C4-2B (cell line): ENCODE measurements at regions not wholly inside any gene's neighbourhood (a gene's known extent, or its start where the extent isn't known, plus 50 kb on each side); places are given as distances from the start of the nearest gene placed in this dataset.
"Not testable (repeated sequence)": the region's sequence is repeated elsewhere in the genome, so short reads cannot be mapped to it uniquely, and the experiment has no call there.

Experiments
- ZFX ChIP-seq: fragments of 450-650 bp; IDR thresholded peaks from 2 replicates; pipeline ENCODE4 v1.6.1; 2017
- TF ChIP-seq, protein P1 (sequence below): fragments of 450-650 bp; conservative IDR thresholded peaks from 2 replicates; pipeline ENCODE4 v1.5.1; 2017; ENCODE audit warnings: mild to moderate bottlenecking

DNA sequence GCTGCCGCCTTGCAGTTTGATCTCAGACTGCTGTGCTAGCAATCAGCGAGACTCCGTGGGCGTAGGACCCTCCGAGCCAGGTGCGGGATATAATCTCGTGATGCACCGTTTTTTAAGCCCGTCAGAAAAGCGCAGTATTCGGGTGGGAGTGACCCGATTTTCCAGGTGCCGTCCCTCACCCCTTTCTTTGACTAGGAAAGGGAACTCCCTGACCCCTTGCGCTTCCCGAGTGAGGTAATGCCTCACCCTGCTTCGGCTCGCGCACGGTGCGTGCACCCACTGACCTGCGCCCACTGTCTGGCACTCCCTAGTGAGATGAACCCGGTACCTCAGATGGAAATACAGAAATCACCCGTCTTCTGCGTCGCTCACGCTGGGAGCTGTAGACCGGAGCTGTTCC, 438.5 kb upstream of the CDH10 start:
- TF ChIP-seq, protein P1, sequence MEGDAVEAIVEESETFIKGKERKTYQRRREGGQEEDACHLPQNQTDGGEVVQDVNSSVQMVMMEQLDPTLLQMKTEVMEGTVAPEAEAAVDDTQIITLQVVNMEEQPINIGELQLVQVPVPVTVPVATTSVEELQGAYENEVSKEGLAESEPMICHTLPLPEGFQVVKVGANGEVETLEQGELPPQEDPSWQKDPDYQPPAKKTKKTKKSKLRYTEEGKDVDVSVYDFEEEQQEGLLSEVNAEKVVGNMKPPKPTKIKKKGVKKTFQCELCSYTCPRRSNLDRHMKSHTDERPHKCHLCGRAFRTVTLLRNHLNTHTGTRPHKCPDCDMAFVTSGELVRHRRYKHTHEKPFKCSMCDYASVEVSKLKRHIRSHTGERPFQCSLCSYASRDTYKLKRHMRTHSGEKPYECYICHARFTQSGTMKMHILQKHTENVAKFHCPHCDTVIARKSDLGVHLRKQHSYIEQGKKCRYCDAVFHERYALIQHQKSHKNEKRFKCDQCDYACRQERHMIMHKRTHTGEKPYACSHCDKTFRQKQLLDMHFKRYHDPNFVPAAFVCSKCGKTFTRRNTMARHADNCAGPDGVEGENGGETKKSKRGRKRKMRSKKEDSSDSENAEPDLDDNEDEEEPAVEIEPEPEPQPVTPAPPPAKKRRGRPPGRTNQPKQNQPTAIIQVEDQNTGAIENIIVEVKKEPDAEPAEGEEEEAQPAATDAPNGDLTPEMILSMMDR: not testable (repeated sequence)
- not testable (repeated sequence) for TF ChIP-seq ZFX
